ENCODE measurements at regions not wholly inside any gene's neighbourhood (a gene's known extent, or its start where the extent isn't known, plus 50 kb on each side); places are given as distances from the start of the nearest gene placed in this dataset.

GRCh38 chr4:102451266-102451665, 49.9 kb upstream of the NFKB1 start:
- no peaks in the 10 kb centered on the region for H4K20me1 ChIP-seq (ENCODE audit: insufficient read depth, low read length)
- TF ChIP-seq CTCF (conservative IDR thresholded peaks at IDR 0.05; ENCODE audit: low read length) (no peak), EZH2phosphoT487 (IDR thresholded peaks at IDR 0.05; ENCODE audit: borderline replicate concordance, low read depth, low read length) (no peak)
- CTCF ChIA-PET (ENCODE audit: unreplicated experiment), result no interaction called here
- intact Hi-C loops (cut with micrococcal nuclease; ENCODE audit: unreplicated experiment), result loop anchor here (2.0 kb wide), 2 partner anchors 174 to 640 kb away; no protein-coding TSS in a partner anchor
- no peaks in the 10 kb centered on the region for H3K9me2 ChIP-seq (ENCODE audit: insufficient read depth, low read length)
- no peaks in the 10 kb centered on the region for H3K4me1 ChIP-seq (ENCODE audit: insufficient read depth, low read length, poor library complexity, severe bottlenecking)
- no peak for DNase-seq (ENCODE audit: low spot score)
- no peak overlapping the region for H3K4me2 ChIP-seq (ENCODE audit: low read length)
- no peaks in the 10 kb centered on the region for H3K79me2 ChIP-seq (ENCODE audit: insufficient read depth, low read depth, low read length)
- no peaks in the 10 kb centered on the region for H3K9me3 ChIP-seq (ENCODE audit: low read length)
- no peak overlapping the region for H3K4me3 ChIP-seq (ENCODE audit: low read depth, low read length, poor library complexity, severe bottlenecking)
- no peak overlapping the region for H2AFZ ChIP-seq (ENCODE audit: low read length)
- no peak overlapping the region for H3K27ac ChIP-seq (ENCODE audit: low read depth, low read length, poor library complexity, severe bottlenecking)
- no TSS peak for BruUV-seq (replicated peaks)
- POLR2A ChIA-PET, result interaction anchor here (0.5 to 0.7 kb wide), 3 partner anchors 11 to 642 kb away, joined by 3 to 9 read pairs (median 7); no protein-coding TSS in a partner anchor
- H3K36me3 ChIP-seq (ENCODE audit: insufficient read depth, low read length), result no peaks in the 10 kb centered on the region
